ENCODE measurements at regions not wholly inside any gene's neighbourhood (a gene's known extent, or its start where the extent isn't known, plus 50 kb on each side); places are given as distances from the start of the nearest gene placed in this dataset.
"Not testable (repeated sequence)": the region's sequence is repeated elsewhere in the genome, so short reads cannot be mapped to it uniquely, and the experiment has no call there.

GRCh38 chr2:89763581-89764485, 1072.4 kb downstream of the RPIA start:
- intact Hi-C loops (cut with micrococcal nuclease) = no loop called here
- peaks cover 2% of the 10 kb centered on the region for H3K9me3 Mint-ChIP-seq

GRCh38 chr2:89764571-89765360, 1073.3 kb downstream of the RPIA start:
- H3K27ac Mint-ChIP-seq; DNase-seq; H3K9me3 Mint-ChIP-seq; intact Hi-C loops (cut with micrococcal nuclease); POLR2A ChIA-PET; H3K36me3 Mint-ChIP-seq (ENCODE audit: low read depth); H3K4me1 Mint-ChIP-seq; H3K4me3 Mint-ChIP-seq; ATAC-seq (ENCODE audit: low read depth); CTCF ChIA-PET: not testable (repeated sequence)
- peaks cover 42% of the 10 kb centered on the region for H3K27me3 Mint-ChIP-seq

More at GRCh38 chr2:89763581-89764485, 1072.4 kb downstream of the RPIA start:
- ChIA-PET POLR2A (no interaction called here), CTCF (no interaction called here)
- Mint-ChIP-seq H3K4me1 (no peaks in the 10 kb centered on the region), H3K27me3 (peaks cover 39% of the 10 kb centered on the region), H3K36me3 (ENCODE audit: low read depth) (no peaks in the 10 kb centered on the region), H3K4me3 (no peak overlapping the region), H3K27ac (no peak overlapping the region)
- no peak for ATAC-seq (ENCODE audit: low read depth)
- DNase-seq = peak; percentile 13
- no peak for TF ChIP-seq CTCF (IDR thresholded peaks at IDR 0.05)

DNA sequence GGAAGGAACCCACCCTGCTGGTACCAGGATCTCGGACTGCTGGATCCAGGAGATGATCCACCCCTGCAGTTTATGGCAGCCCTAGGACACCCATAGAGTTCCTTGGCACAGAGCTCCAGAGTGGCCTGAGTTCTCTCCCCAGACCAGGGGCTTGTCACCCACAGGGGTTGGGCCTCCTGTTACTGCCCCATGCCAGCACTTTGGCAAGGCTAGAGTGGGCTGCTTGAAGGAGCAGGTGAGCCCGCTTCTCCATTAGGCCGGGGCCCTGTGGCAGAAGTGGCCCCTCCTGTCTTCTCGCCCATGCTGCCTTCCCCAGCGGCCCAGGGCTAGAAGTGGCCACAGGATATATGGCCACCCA, 1073.9 kb downstream of the RPIA start:
- intact Hi-C loops (cut with micrococcal nuclease); H3K9me3 Mint-ChIP-seq; H3K4me1 Mint-ChIP-seq; CTCF ChIA-PET; ATAC-seq (ENCODE audit: low read depth); DNase-seq; H3K27ac Mint-ChIP-seq; H3K4me3 Mint-ChIP-seq; H3K36me3 Mint-ChIP-seq (ENCODE audit: low read depth); POLR2A ChIA-PET: not testable (repeated sequence)
- peaks cover 42% of the 10 kb centered on the region for H3K27me3 Mint-ChIP-seq

DNA sequence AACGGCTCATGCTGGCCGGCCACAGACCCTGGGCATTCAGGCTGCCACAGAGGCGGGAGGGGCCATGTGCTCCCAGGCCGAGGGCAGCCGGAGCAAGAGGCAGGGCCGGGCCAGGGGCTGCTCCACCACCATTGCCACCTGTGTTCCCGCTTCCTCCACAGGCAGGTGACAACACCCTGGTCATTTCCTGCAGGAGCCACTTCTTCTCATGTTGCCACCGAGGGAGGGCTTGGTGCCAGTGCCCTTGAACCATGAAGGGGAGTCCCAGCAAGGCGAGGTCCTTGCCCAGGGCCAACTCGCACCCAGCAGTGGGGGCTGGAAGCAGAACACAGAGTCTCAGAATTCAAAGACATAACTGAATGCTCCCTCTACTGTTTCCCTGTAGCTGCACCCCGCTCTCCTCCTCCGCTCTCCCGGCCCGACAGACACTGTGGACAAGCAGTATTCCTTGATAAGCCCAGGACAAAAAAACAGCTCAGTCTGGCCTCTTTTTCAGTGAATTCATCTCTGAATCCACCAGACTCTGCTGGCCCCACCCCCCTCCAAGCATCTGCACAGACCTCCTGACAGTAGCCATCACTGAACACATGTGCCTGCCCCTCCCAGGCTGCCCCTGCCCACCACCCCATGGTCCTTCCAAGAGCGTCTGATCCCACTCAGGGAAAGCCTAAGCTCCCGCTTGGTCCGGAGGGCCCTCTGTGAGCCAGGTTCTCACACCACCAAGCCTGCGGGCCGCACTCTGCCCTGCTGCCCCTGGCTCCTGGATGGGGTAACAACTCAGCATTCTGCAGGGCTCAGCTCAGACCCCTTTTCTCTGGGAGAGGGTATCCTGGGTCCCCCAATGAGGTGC, 1074.9 kb downstream of the RPIA start:
- peaks cover 44% of the 10 kb centered on the region for H3K27me3 Mint-ChIP-seq
- intact Hi-C loops (cut with micrococcal nuclease); ATAC-seq (ENCODE audit: low read depth); H3K4me3 Mint-ChIP-seq; H3K27ac Mint-ChIP-seq; POLR2A ChIA-PET; CTCF ChIA-PET; H3K9me3 Mint-ChIP-seq; H3K36me3 Mint-ChIP-seq (ENCODE audit: low read depth); H3K4me1 Mint-ChIP-seq: not testable (repeated sequence)
- peak; percentile 14 for DNase-seq

GRCh38 chr2:89767058-89767457, 1075.6 kb downstream of the RPIA start:
- CTCF ChIA-PET; H3K36me3 Mint-ChIP-seq (ENCODE audit: low read depth); H3K27ac Mint-ChIP-seq; ATAC-seq (ENCODE audit: low read depth); POLR2A ChIA-PET; intact Hi-C loops (cut with micrococcal nuclease); H3K4me1 Mint-ChIP-seq; H3K4me3 Mint-ChIP-seq; DNase-seq; H3K9me3 Mint-ChIP-seq: not testable (repeated sequence)
- H3K27me3 Mint-ChIP-seq = peaks cover 42% of the 10 kb centered on the region

GRCh38 chr2:89767572-89768435, 1076.3 kb downstream of the RPIA start:
- POLR2A ChIA-PET = no interaction called here
- H3K9me3 Mint-ChIP-seq = peaks cover 11% of the 10 kb centered on the region

More at GRCh38 chr2:89767572-89768435, 1076.3 kb downstream of the RPIA start:
- peaks cover 40% of the 10 kb centered on the region for H3K27me3 Mint-ChIP-seq
- ATAC-seq (ENCODE audit: low read depth) (no peak), DNase-seq (no peak)
- no peak for TF ChIP-seq CTCF (IDR thresholded peaks at IDR 0.05)
- no peaks in the 10 kb centered on the region for H3K36me3 Mint-ChIP-seq (ENCODE audit: low read depth)
- no peak overlapping the region for H3K4me3 Mint-ChIP-seq
- intact Hi-C loops (cut with micrococcal nuclease) = no loop called here
- CTCF ChIA-PET = no interaction called here
- H3K4me1 Mint-ChIP-seq = no peaks in the 10 kb centered on the region
- no peak overlapping the region for H3K27ac Mint-ChIP-seq

Measured in activated B cell treated with CpG ODN at 0.5 μM for 24 hours (primary cell).